ENCODE measurements at regions not wholly inside any gene's neighbourhood (a gene's known extent, or its start where the extent isn't known, plus 50 kb on each side); places are given as distances from the start of the nearest gene placed in this dataset.

DNA sequence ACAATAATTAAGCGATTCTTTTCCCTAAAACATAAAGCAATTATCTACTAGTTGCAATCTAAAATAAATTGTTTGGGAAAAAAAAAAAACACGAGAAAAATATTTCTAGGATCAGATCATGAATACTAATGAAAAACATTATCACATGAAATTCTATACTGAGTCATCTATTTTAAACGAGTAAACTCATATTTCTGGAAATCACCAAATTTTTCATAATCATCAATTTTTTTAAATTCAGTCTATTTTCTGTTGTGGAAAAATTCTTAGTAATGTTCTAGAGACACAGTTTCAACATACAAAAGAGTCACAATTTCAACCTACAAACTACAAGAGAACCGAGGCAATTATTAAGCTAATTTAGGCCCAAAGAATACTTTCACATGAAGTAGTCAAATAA lies 245.6 kb upstream of the SOX5 start:
- TF ChIP-seq SIN3A (IDR thresholded peaks at IDR 0.05; ENCODE audit: low read depth) (no peak), CBX3 (IDR thresholded peaks at IDR 0.05; ENCODE audit: low read depth) (no peak), ZNF274 (IDR thresholded peaks at IDR 0.05; ENCODE audit: low read depth, low read length) (no peak), SRF (IDR thresholded peaks at IDR 0.05; ENCODE audit: low read depth) (no peak), POLR2A (IDR thresholded peaks at IDR 0.05; ENCODE audit: borderline replicate concordance, extremely low read depth, insufficient read depth, insufficient read length) (no peak), ELF1 (IDR thresholded peaks at IDR 0.05; ENCODE audit: borderline replicate concordance, low read depth) (no peak)
- TF ChIP-seq, protein P1, sequence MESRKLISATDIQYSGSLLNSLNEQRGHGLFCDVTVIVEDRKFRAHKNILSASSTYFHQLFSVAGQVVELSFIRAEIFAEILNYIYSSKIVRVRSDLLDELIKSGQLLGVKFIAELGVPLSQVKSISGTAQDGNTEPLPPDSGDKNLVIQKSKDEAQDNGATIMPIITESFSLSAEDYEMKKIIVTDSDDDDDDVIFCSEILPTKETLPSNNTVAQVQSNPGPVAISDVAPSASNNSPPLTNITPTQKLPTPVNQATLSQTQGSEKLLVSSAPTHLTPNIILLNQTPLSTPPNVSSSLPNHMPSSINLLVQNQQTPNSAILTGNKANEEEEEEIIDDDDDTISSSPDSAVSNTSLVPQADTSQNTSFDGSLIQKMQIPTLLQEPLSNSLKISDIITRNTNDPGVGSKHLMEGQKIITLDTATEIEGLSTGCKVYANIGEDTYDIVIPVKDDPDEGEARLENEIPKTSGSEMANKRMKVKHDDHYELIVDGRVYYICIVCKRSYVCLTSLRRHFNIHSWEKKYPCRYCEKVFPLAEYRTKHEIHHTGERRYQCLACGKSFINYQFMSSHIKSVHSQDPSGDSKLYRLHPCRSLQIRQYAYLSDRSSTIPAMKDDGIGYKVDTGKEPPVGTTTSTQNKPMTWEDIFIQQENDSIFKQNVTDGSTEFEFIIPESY (IDR thresholded peaks at IDR 0.05; ENCODE audit: extremely low read depth, insufficient replicate concordance, low read length): no peak
- TF ChIP-seq, protein P2, sequence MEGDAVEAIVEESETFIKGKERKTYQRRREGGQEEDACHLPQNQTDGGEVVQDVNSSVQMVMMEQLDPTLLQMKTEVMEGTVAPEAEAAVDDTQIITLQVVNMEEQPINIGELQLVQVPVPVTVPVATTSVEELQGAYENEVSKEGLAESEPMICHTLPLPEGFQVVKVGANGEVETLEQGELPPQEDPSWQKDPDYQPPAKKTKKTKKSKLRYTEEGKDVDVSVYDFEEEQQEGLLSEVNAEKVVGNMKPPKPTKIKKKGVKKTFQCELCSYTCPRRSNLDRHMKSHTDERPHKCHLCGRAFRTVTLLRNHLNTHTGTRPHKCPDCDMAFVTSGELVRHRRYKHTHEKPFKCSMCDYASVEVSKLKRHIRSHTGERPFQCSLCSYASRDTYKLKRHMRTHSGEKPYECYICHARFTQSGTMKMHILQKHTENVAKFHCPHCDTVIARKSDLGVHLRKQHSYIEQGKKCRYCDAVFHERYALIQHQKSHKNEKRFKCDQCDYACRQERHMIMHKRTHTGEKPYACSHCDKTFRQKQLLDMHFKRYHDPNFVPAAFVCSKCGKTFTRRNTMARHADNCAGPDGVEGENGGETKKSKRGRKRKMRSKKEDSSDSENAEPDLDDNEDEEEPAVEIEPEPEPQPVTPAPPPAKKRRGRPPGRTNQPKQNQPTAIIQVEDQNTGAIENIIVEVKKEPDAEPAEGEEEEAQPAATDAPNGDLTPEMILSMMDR (IDR thresholded peaks at IDR 0.05 in 2 of 3, conservative IDR thresholded peaks at IDR 0.05 in 1 of 3; ENCODE audit: borderline replicate concordance in 1 of 3, insufficient read depth in 1 of 3, low read depth in 2 of 3, low read length in 2 of 3): no peak
- TF ChIP-seq, protein P3, sequence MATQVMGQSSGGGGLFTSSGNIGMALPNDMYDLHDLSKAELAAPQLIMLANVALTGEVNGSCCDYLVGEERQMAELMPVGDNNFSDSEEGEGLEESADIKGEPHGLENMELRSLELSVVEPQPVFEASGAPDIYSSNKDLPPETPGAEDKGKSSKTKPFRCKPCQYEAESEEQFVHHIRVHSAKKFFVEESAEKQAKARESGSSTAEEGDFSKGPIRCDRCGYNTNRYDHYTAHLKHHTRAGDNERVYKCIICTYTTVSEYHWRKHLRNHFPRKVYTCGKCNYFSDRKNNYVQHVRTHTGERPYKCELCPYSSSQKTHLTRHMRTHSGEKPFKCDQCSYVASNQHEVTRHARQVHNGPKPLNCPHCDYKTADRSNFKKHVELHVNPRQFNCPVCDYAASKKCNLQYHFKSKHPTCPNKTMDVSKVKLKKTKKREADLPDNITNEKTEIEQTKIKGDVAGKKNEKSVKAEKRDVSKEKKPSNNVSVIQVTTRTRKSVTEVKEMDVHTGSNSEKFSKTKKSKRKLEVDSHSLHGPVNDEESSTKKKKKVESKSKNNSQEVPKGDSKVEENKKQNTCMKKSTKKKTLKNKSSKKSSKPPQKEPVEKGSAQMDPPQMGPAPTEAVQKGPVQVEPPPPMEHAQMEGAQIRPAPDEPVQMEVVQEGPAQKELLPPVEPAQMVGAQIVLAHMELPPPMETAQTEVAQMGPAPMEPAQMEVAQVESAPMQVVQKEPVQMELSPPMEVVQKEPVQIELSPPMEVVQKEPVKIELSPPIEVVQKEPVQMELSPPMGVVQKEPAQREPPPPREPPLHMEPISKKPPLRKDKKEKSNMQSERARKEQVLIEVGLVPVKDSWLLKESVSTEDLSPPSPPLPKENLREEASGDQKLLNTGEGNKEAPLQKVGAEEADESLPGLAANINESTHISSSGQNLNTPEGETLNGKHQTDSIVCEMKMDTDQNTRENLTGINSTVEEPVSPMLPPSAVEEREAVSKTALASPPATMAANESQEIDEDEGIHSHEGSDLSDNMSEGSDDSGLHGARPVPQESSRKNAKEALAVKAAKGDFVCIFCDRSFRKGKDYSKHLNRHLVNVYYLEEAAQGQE (IDR thresholded peaks at IDR 0.05; ENCODE audit: low read depth): no peak
- TF ChIP-seq, protein P4, sequence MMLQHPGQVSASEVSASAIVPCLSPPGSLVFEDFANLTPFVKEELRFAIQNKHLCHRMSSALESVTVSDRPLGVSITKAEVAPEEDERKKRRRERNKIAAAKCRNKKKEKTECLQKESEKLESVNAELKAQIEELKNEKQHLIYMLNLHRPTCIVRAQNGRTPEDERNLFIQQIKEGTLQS (IDR thresholded peaks at IDR 0.05): no peak

Data from HCT116 (cell line).